Endothelial cell of umbilical vein (primary cell): ENCODE measurements at regions not wholly inside any gene's neighbourhood (a gene's known extent, or its start where the extent isn't known, plus 50 kb on each side); places are given as distances from the start of the nearest gene placed in this dataset.

Experiments
- BruUV-seq: library from RNA; stranded (reverse); fragments of 400-500 nt; replicated peaks from 2 replicates; lab custom pipeline; 2021; lab: Mats Ljungman, UMichigan
- CTCF ChIA-PET: fragments of 300-600, 350-600 bp; sonication (Branson Sonifier 250); formaldehyde crosslinking; loops from one replicate; lab custom pipeline; 2021; ENCODE audit warnings: antibody characterized with exemption, inconsistent platforms; lab: Charles Lee
- POLR2A ChIA-PET: fragments of 300-600, 350-600 bp; sonication (Branson Sonifier 250); formaldehyde crosslinking; loops from one replicate; lab custom pipeline; 2021; ENCODE audit warnings: antibody characterized with exemption, inconsistent platforms; lab: Charles Lee
- DNase-seq: peaks from one replicate; pipeline ENCODE4 v3.0.0-alpha.2; 2011; ENCODE audit warnings: low read depth, low spot score
- FAIRE-seq: peaks from 2 replicates; lab custom pipeline; 2011; peaks lifted over from hg19 to GRCh38; lab: Jason Lieb, UNC
- H2AFZ ChIP-seq: 2 replicates; pipeline ENCODE4 v1.6.0; 2012; ENCODE audit warnings: low read depth, low read length, control low read depth, inconsistent platforms
- H3K27ac ChIP-seq: 2 replicates; pipeline ENCODE4 v1.5.1; 2011; ENCODE audit warnings: low read depth, mild to moderate bottlenecking, control low read depth, low read length, moderate library complexity; ENCODE audit not compliant: insufficient read depth
- H3K27me3 ChIP-seq, 2 experiments: 2 replicates each; pipeline versions ENCODE4 v1.6.0 to v1.6.1; 2011; ENCODE audit warnings: low read length in 2 of 2, mixed read lengths in 1 of 2; ENCODE audit not compliant: control insufficient read depth in 2 of 2, insufficient read depth in 2 of 2
- H3K36me3 ChIP-seq, 2 experiments: 2 replicates in 1 of 2; 3 replicates in 1 of 2; pipeline ENCODE4 v1.5.1; 2011; ENCODE audit warnings: low read length in 2 of 2, mild to moderate bottlenecking in 1 of 2, moderate library complexity in 1 of 2; ENCODE audit not compliant: control insufficient read depth in 2 of 2, insufficient read depth in 2 of 2; ENCODE audit errors: extremely low read depth in 1 of 2
- H3K4me1 ChIP-seq: 3 replicates; pipeline ENCODE4 v1.5.1; 2011; ENCODE audit warnings: mild to moderate bottlenecking, low read length; ENCODE audit not compliant: control insufficient read depth, insufficient read depth; ENCODE audit errors: extremely low read depth
- H3K4me2 ChIP-seq: 2 replicates; pipeline ENCODE4 v1.6.1; 2011; ENCODE audit warnings: low read length, control low read depth, mixed read lengths; ENCODE audit not compliant: insufficient read depth
- H3K4me3 ChIP-seq, 3 experiments: fragments of 200-600 bp in 1 of 3; sonication (generic), shearing (Covaris generic) in 1 of 3; replicated peaks in 1 of 3; 2 replicates each; pipeline ENCODE4 v1.5.1; 2011 to 2016; ENCODE audit warnings: control low read depth in 3 of 3, low read length in 3 of 3, mild to moderate bottlenecking in 2 of 3, inconsistent platforms in 1 of 3, low read depth in 1 of 3, moderate library complexity in 1 of 3; ENCODE audit not compliant: insufficient read depth in 1 of 3
- H3K79me2 ChIP-seq: 2 replicates; pipeline ENCODE4 v1.6.0; 2012; ENCODE audit warnings: low read length, inconsistent platforms; ENCODE audit not compliant: control insufficient read depth, insufficient read depth
- H3K9ac ChIP-seq: replicated peaks from 2 replicates; pipeline ENCODE3; 2011; ENCODE audit warnings: low read length, control low read depth; ENCODE audit not compliant: insufficient read depth; ENCODE audit errors: extremely low read depth
- H3K9me1 ChIP-seq: replicated peaks from 3 replicates; pipeline ENCODE4 v1.6.0; 2011; ENCODE audit warnings: mild to moderate bottlenecking, low read length; ENCODE audit not compliant: control insufficient read depth, insufficient read depth; ENCODE audit errors: extremely low read depth
- H3K9me3 ChIP-seq: replicated peaks from 2 replicates; pipeline ENCODE4 v1.5.1; 2012; ENCODE audit warnings: low read length, inconsistent platforms; ENCODE audit not compliant: control insufficient read depth, insufficient read depth
- H4K20me1 ChIP-seq: replicated peaks from 2 replicates; pipeline ENCODE3; 2011; ENCODE audit warnings: mild to moderate bottlenecking, low read length; ENCODE audit not compliant: control insufficient read depth, insufficient read depth; ENCODE audit errors: extremely low read depth
- EZH2 ChIP-seq: IDR thresholded peaks from 2 replicates; pipeline ENCODE4 v1.6.1; 2012; ENCODE audit warnings: borderline replicate concordance, low read depth, mild to moderate bottlenecking, moderate library complexity, low read length, inconsistent platforms; ENCODE audit not compliant: severe bottlenecking
- FOS ChIP-seq: IDR thresholded peaks from 2 replicates; pipeline ENCODE4 v1.6.1; 2011; ENCODE audit warnings: mild to moderate bottlenecking, low read length, moderate library complexity, borderline replicate concordance; ENCODE audit not compliant: insufficient read depth
- GATA2 ChIP-seq: IDR thresholded peaks from 2 replicates; pipeline ENCODE4 v1.7.0; 2011; ENCODE audit warnings: low read depth, mild to moderate bottlenecking, moderate library complexity, mixed read lengths, low read length; ENCODE audit not compliant: insufficient read length, insufficient read depth
- JUN ChIP-seq: IDR thresholded peaks from 2 replicates; pipeline ENCODE4 v1.6.1; 2011; ENCODE audit warnings: borderline replicate concordance, low read depth; ENCODE audit not compliant: insufficient read length, insufficient read depth
- MYC ChIP-seq: IDR thresholded peaks from one replicate; pipeline ENCODE4 v1.6.1; 2011; ENCODE audit warnings: mild to moderate bottlenecking, low read depth, low read length
- POLR2A ChIP-seq: IDR thresholded peaks from 2 replicates; pipeline ENCODE4 v1.6.1; 2012; ENCODE audit warnings: low read depth, mild to moderate bottlenecking, control low read depth, low read length
- POLR2AphosphoS5 ChIP-seq: IDR thresholded peaks from 2 replicates; pipeline ENCODE4 v1.6.1; 2012; ENCODE audit warnings: low read depth, mild to moderate bottlenecking, control low read depth, low read length, moderate library complexity; ENCODE audit not compliant: insufficient read depth
- dilution Hi-C: fragments of 300-500 bp; cut with MboI; formaldehyde crosslinking; loops from one replicate; pipeline ENCODE4 v1.15.0; 2019; ENCODE audit warnings: low sequenced_read_pairs; ENCODE audit not compliant: extremely low pct_ligation_motif_present
- intact Hi-C: fragments of 100-400 bp; cut with micrococcal nuclease; formaldehyde crosslinking; loops from one replicate; pipeline ENCODE4 v1.10.0; 2022
- TF ChIP-seq, protein P1 (sequence below), 2 donors: IDR thresholded peaks; 1 replicate in 1 of 2; 2 replicates in 1 of 2; pipeline ENCODE4 v1.5.1; 2011; ENCODE audit warnings: low read length in 2 of 2, mild to moderate bottlenecking in 2 of 2, moderate library complexity in 2 of 2, control low read depth in 1 of 2, inconsistent platforms in 1 of 2, low read depth in 1 of 2; ENCODE audit not compliant: insufficient read depth in 1 of 2; ENCODE audit errors: extremely low read depth in 1 of 2
- TF ChIP-seq, protein P2 (sequence below): IDR thresholded peaks from 2 replicates; pipeline ENCODE4 v1.6.1; 2011; ENCODE audit not compliant: insufficient read depth, insufficient read length

- CTCF ChIA-PET, result no interaction called here
- BruUV-seq, result no TSS peak
Observed at GRCh38 chr20:55582498-55582897, 422.8 kb downstream of the CBLN4 start.

More at GRCh38 chr20:55582498-55582897, 422.8 kb downstream of the CBLN4 start:
- DNase-seq, result no peak
- no peaks in the 10 kb centered on the region for H3K79me2 ChIP-seq
- POLR2A ChIA-PET, result no interaction called here
- H3K4me1 ChIP-seq, result no peaks in the 10 kb centered on the region
- no peaks in the 10 kb centered on the region for H3K9me1 ChIP-seq
- TF ChIP-seq FOS, result no peak
- TF ChIP-seq, protein P1, sequence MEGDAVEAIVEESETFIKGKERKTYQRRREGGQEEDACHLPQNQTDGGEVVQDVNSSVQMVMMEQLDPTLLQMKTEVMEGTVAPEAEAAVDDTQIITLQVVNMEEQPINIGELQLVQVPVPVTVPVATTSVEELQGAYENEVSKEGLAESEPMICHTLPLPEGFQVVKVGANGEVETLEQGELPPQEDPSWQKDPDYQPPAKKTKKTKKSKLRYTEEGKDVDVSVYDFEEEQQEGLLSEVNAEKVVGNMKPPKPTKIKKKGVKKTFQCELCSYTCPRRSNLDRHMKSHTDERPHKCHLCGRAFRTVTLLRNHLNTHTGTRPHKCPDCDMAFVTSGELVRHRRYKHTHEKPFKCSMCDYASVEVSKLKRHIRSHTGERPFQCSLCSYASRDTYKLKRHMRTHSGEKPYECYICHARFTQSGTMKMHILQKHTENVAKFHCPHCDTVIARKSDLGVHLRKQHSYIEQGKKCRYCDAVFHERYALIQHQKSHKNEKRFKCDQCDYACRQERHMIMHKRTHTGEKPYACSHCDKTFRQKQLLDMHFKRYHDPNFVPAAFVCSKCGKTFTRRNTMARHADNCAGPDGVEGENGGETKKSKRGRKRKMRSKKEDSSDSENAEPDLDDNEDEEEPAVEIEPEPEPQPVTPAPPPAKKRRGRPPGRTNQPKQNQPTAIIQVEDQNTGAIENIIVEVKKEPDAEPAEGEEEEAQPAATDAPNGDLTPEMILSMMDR (IDR thresholded peaks at IDR 0.05; ENCODE audit: extremely low read depth in 1 of 2, insufficient read depth in 1 of 2, low read depth in 1 of 2, low read length in 2 of 2), result no peak
- no peak for TF ChIP-seq MYC
- no peak for TF ChIP-seq GATA2
- TF ChIP-seq POLR2AphosphoS5, result no peak
- TF ChIP-seq EZH2, result no peak
- TF ChIP-seq POLR2A, result no peak
- no peak for TF ChIP-seq JUN
- TF ChIP-seq, protein P2, sequence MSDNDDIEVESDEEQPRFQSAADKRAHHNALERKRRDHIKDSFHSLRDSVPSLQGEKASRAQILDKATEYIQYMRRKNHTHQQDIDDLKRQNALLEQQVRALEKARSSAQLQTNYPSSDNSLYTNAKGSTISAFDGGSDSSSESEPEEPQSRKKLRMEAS, result no peak
- intact Hi-C loops, result no loop called here
- H3K4me3 ChIP-seq, result no peak overlapping the region
- FAIRE-seq, result no peak
- no peak overlapping the region for H3K27ac ChIP-seq
- H3K9me3 ChIP-seq, result peaks cover 5% of the 10 kb centered on the region
- no peak overlapping the region for H3K9ac ChIP-seq
- no peaks in the 10 kb centered on the region for H4K20me1 ChIP-seq
- no peak overlapping the region for H3K4me2 ChIP-seq
- no peaks in the 10 kb centered on the region for H3K27me3 ChIP-seq
- dilution Hi-C loops, result no loop called here
- H2AFZ ChIP-seq, result no peak overlapping the region
- no peaks in the 10 kb centered on the region for H3K36me3 ChIP-seq
